OCI-LY1 (cell line): ENCODE measurements at regions not wholly inside any gene's neighbourhood (a gene's known extent, or its start where the extent isn't known, plus 50 kb on each side); places are given as distances from the start of the nearest gene placed in this dataset.

Source experiments
- EZH2 ChIP-seq: fragments of 200-600 bp; sonication (generic), shearing (Covaris generic); IDR thresholded peaks from 2 replicates; pipeline ENCODE4 v1.8.0; 2017; ENCODE audit warnings: borderline replicate concordance, mixed run types, mild to moderate bottlenecking, antibody characterized with exemption, low read length, moderate library complexity, mixed read lengths
- TF ChIP-seq, protein P1 (sequence below): fragments of 200-600 bp; sonication (generic), shearing (Covaris generic); IDR thresholded peaks from 2 replicates; pipeline ENCODE4 v1.5.1; 2017; ENCODE audit warnings: mild to moderate bottlenecking, antibody characterized with exemption, low read length, moderate library complexity, mixed read lengths

- TF ChIP-seq, protein P1, sequence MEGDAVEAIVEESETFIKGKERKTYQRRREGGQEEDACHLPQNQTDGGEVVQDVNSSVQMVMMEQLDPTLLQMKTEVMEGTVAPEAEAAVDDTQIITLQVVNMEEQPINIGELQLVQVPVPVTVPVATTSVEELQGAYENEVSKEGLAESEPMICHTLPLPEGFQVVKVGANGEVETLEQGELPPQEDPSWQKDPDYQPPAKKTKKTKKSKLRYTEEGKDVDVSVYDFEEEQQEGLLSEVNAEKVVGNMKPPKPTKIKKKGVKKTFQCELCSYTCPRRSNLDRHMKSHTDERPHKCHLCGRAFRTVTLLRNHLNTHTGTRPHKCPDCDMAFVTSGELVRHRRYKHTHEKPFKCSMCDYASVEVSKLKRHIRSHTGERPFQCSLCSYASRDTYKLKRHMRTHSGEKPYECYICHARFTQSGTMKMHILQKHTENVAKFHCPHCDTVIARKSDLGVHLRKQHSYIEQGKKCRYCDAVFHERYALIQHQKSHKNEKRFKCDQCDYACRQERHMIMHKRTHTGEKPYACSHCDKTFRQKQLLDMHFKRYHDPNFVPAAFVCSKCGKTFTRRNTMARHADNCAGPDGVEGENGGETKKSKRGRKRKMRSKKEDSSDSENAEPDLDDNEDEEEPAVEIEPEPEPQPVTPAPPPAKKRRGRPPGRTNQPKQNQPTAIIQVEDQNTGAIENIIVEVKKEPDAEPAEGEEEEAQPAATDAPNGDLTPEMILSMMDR, result no peak
- no peak for TF ChIP-seq EZH2
Observed at GRCh38 chr17:77498791-77499698, 358.3 kb downstream of the SEC14L1 start.
